ENCODE measurements at regions not wholly inside any gene's neighbourhood (a gene's known extent, or its start where the extent isn't known, plus 50 kb on each side); places are given as distances from the start of the nearest gene placed in this dataset.

- TF ChIP-seq POLR2A (IDR thresholded peaks at IDR 0.05) (no peak), EP300 (IDR thresholded peaks at IDR 0.05; ENCODE audit: low read depth) (no peak), POLR2AphosphoS5 (IDR thresholded peaks at IDR 0.05) (no peak)
- TF ChIP-seq, protein P1, sequence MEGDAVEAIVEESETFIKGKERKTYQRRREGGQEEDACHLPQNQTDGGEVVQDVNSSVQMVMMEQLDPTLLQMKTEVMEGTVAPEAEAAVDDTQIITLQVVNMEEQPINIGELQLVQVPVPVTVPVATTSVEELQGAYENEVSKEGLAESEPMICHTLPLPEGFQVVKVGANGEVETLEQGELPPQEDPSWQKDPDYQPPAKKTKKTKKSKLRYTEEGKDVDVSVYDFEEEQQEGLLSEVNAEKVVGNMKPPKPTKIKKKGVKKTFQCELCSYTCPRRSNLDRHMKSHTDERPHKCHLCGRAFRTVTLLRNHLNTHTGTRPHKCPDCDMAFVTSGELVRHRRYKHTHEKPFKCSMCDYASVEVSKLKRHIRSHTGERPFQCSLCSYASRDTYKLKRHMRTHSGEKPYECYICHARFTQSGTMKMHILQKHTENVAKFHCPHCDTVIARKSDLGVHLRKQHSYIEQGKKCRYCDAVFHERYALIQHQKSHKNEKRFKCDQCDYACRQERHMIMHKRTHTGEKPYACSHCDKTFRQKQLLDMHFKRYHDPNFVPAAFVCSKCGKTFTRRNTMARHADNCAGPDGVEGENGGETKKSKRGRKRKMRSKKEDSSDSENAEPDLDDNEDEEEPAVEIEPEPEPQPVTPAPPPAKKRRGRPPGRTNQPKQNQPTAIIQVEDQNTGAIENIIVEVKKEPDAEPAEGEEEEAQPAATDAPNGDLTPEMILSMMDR (IDR thresholded peaks at IDR 0.05) = no peak
- Histone ChIP-seq H3K27ac (no peak overlapping the region), H3K4me1 (no peaks in the 10 kb centered on the region), H3K36me3 (no peaks in the 10 kb centered on the region), H3K27me3 (no peaks in the 10 kb centered on the region), H3K9me3 (no peaks in the 10 kb centered on the region), H3K4me3 (no peak overlapping the region)
- whole genome bisulfite sequencing, 2 donors (ENCODE audit: low coverage in 1 of 2) = 73 to 81% methylated on average over 2 to 3 of the region's 3 CpGs
- in situ Hi-C loops (cut with MboI; ENCODE audit: low pct_ligation_motif_present in 1 of 4, low pct_unique_long_range_greater_than_20kb in 1 of 4, low sequenced_read_pairs in 3 of 4) = no loop called here
- intact Hi-C loops (cut with DNase I; ENCODE audit: low total_unique reads) = no loop called here
- no peak for DNase-seq
Measured at GRCh38 chr9:103977163-103977562, 116.9 kb upstream of the SMC2 start.

GRCh38 chr9:103978396-103978795, 115.7 kb upstream of the SMC2 start:
- in situ Hi-C loops (cut with MboI; ENCODE audit: low pct_ligation_motif_present in 1 of 4, low pct_unique_long_range_greater_than_20kb in 1 of 4, low sequenced_read_pairs in 3 of 4) = no loop called here
- H3K27ac ChIP-seq = no peak overlapping the region
- H3K36me3 ChIP-seq = no peaks in the 10 kb centered on the region
- intact Hi-C loops (cut with DNase I; ENCODE audit: low total_unique reads) = no loop called here
- no peaks in the 10 kb centered on the region for H3K4me1 ChIP-seq
- no peak overlapping the region for H3K4me3 ChIP-seq
- no peaks in the 10 kb centered on the region for H3K27me3 ChIP-seq
- TF ChIP-seq, protein P1 (IDR thresholded peaks at IDR 0.05) = no peak
- TF ChIP-seq POLR2A (IDR thresholded peaks at IDR 0.05) = no peak
- TF ChIP-seq EP300 (IDR thresholded peaks at IDR 0.05; ENCODE audit: low read depth) = no peak
- DNase-seq = no peak
- no peaks in the 10 kb centered on the region for H3K9me3 ChIP-seq

DNA sequence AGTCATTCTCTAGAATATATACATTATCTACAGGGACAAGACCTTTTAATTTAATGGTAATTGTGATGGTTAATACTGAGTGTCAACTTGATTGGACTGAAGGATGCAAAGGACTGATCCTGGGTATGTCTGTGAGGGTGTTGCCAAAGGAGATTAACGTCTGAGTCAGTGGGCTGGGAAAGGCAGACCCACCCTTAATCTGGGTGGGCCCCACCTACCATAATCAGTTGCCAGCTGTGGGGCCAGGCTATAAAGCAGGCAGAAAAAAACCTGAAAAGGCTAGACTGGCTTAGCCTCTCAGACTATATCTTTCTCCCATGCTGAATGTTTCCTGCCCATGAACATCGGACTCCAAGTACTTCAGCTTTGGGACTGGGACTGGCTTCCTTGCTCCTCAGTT, 112.2 kb upstream of the SMC2 start:
- in situ Hi-C loops (cut with MboI; ENCODE audit: low pct_ligation_motif_present in 1 of 4, low pct_unique_long_range_greater_than_20kb in 1 of 4, low sequenced_read_pairs in 3 of 4) (no loop called here), intact Hi-C loops (cut with DNase I; ENCODE audit: low total_unique reads) (loop anchor here (5.0 kb wide), 1 partner anchor 275 kb away; no protein-coding TSS in a partner anchor)
- no peaks in the 10 kb centered on the region for H3K27me3 ChIP-seq
- H3K4me1 ChIP-seq = no peaks in the 10 kb centered on the region
- no peaks in the 10 kb centered on the region for H3K9me3 ChIP-seq
- no peak overlapping the region for H3K4me3 ChIP-seq
- no peak for DNase-seq
- no peak overlapping the region for H3K27ac ChIP-seq
- no peak for TF ChIP-seq POLR2AphosphoS5 (IDR thresholded peaks at IDR 0.05)
- no peak for TF ChIP-seq POLR2A (IDR thresholded peaks at IDR 0.05)
- TF ChIP-seq EP300 (IDR thresholded peaks at IDR 0.05; ENCODE audit: low read depth) = no peak
- TF ChIP-seq, protein P1 (IDR thresholded peaks at IDR 0.05) = no peak
- WGBS, 2 donors (ENCODE audit: low coverage in 1 of 2) = 75% methylated on average over 2 of the region's 2 CpGs; no CpG with 5 or more reads in 1 of the 2 donors
- H3K36me3 ChIP-seq = no peaks in the 10 kb centered on the region

DNA sequence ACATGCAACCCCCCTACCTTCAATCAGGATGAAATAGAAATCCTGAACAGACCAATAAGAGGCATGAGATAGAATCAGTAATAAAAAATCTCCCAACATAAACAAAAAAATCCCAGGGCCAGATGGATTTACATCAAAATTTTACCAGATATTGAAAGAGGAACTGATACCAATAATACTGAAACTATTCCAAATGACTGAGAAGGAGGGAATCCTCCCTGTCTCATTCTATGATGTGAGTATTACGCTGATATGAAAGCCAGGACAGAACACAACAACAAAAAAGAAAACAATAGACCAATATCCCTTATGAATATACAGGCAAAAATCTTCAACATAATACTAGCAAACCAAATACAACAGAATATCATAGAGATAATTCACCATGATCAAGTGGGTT, 109.0 kb upstream of the SMC2 start:
- no peaks in the 10 kb centered on the region for H3K4me1 ChIP-seq
- in situ Hi-C loops (cut with MboI; ENCODE audit: low pct_ligation_motif_present in 1 of 4, low pct_unique_long_range_greater_than_20kb in 1 of 4, low sequenced_read_pairs in 3 of 4) = no loop called here
- no peak for TF ChIP-seq EP300 (IDR thresholded peaks at IDR 0.05; ENCODE audit: low read depth)
- TF ChIP-seq, protein P1 (IDR thresholded peaks at IDR 0.05) = no peak
- no peak for TF ChIP-seq POLR2A (IDR thresholded peaks at IDR 0.05)
- TF ChIP-seq POLR2AphosphoS5 (IDR thresholded peaks at IDR 0.05) = no peak
- DNase-seq = no peak
- H3K36me3 ChIP-seq = no peaks in the 10 kb centered on the region
- H3K27me3 ChIP-seq = no peaks in the 10 kb centered on the region
- 68 to 75% methylated on average over 1 of the region's 1 CpG for WGBS, 2 donors (ENCODE audit: low coverage in 1 of 2)
- H3K9me3 ChIP-seq = no peaks in the 10 kb centered on the region
- H3K27ac ChIP-seq = no peak overlapping the region
- intact Hi-C loops (cut with DNase I; ENCODE audit: low total_unique reads) = no loop called here
- no peak overlapping the region for H3K4me3 ChIP-seq

All from transverse colon (tissue), 4 donors.